GM12892 (cell line): ENCODE measurements at regions not wholly inside any gene's neighbourhood (a gene's known extent, or its start where the extent isn't known, plus 50 kb on each side); places are given as distances from the start of the nearest gene placed in this dataset.
"Not testable (repeated sequence)": the region's sequence is repeated elsewhere in the genome, so short reads cannot be mapped to it uniquely, and the experiment has no call there.

Source experiments
- DNase-seq: peaks from one replicate; pipeline ENCODE4 v3.0.0; 2011; ENCODE audit not compliant: insufficient read length
- FAIRE-seq: peaks from 2 replicates; lab custom pipeline; 2011; peaks lifted over from hg19 to GRCh38; lab: Jason Lieb, UNC
- POLR2A ChIP-seq: IDR thresholded peaks from 2 replicates; pipeline ENCODE4 v1.6.1; 2011; ENCODE audit warnings: low read depth, low read length, control low read depth
- POLR2AphosphoS5 ChIP-seq: IDR thresholded peaks from 2 replicates; pipeline ENCODE4 v1.6.1; 2011; ENCODE audit warnings: low read depth, low read length, control low read depth
- TAF1 ChIP-seq: IDR thresholded peaks from 2 replicates; pipeline ENCODE4 v1.6.1; 2011; ENCODE audit warnings: low read depth, mild to moderate bottlenecking, control low read depth, low read length, borderline replicate concordance

DNA sequence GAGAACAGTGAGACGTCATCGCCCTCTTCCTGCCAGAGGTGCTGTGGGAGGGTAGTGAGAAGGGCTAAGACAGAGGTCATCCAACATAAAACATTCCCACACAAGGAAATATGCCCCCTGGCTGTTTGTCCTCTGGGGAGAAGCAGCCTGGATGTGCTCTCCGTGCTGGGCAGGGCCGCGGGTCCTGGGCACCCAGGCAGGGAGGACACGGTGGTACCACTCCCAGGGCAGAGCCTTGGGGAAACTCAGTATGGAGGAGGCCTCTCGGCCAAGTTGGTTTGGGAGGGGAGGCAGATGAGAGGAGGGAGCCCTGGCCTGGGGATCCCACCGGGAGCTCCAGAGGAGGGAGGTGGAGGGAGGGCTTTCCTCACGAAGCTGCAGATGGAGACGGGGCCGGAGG, 129.4 kb downstream of the GLRX3 start:
- TF ChIP-seq TAF1 (no peak), POLR2AphosphoS5 (no peak), POLR2A (no peak)
- DNase-seq (no peak), FAIRE-seq (no peak)

DNA sequence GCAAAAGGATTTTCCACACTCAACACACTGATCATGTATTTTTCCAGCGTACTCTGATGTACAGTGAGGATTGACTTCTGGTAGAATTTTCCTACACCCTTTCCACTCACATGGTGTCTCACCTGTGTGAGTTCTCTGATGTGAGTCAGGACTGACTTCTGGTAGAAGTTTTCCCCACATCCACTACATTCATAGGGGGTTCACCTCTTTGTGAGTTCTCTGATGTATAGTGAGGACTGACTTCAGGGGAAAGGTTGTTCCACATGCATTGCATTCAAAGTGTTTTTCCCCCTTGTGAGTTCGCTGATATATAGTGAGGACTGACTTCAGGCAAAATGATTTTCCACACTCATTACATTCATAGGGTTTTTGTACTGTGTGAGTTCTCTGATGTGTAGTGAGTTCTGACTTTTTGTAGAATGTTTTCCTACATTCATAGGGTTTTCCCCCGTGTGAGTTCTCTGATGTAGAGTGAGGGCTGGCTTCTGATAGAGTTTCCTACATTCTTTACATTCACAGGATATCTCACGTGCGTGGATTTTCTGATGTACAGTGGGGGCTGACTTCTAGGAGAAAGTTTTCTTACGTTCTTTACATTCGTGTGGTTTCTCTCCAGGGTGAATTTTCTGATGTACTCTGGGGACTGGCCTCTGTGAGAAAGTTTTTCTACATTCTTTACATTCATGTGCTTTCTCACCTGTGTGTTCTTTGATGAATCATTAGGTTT, 146.5 kb downstream of the GLRX3 start:
- TF ChIP-seq POLR2A (no peak), POLR2AphosphoS5 (no peak), TAF1 (no peak)
- FAIRE-seq (no peak), DNase-seq (no peak)

DNA sequence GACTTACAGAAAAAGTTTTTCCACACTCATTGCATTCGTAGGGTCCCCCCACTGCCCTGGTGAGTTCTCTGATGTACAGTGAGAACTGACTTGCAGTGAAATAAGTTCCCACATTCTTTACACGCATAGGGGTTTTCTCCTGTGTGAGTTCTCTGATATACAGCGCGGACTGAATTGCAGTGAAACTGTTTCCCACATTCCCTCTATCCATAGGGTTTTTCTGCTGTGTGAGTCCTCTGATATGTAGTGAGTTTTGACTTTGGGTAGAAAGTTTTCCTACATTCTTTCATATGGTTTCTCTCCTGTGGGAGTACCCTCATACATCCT, 147.0 kb downstream of the GLRX3 start:
- TF ChIP-seq POLR2A (no peak), TAF1 (no peak), POLR2AphosphoS5 (no peak)
- no peak for FAIRE-seq
- DNase-seq, result no peak

DNA sequence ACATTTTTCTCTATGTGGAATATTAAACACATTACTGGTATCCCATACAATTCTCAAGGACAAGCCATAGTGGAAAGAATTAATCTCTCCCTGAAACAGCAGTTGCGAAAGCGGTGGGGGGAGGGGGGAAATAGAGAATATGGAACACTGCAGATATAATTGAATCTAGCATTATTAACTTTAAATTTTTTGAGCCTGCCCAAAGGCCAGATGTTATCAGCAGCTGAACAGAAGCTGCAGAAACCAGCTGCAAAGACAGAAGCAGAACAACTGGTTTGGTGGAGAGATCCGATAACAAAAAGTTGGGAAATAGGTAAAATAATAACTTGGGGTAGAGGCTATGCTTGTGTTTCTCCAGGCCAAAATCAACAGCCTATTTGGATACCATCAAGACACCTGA, 159.6 kb downstream of the GLRX3 start:
- not testable (repeated sequence) for FAIRE-seq, DNase-seq

DNA sequence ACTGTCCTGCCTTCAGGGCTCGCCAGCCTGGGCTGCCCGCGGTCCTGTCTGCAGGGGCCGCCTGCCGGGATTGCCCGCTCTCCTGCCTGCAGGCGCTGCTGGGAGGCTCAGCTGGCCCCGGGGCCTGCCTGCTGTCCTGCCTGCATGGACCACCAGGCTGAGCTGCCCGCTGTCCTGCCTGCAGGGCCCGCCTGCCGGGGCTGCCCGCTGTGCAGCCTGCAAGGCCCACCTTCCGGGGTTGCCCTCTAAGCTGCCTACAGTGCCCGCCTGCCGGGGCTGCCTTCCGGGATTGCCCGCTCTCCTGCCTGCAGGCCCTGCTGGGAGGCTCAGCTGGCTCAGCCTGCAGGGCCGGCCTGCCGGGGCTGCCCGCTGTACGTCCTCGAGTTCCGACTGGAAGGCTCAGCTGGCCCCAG, 164.4 kb downstream of the GLRX3 start:
- DNase-seq (no peak), FAIRE-seq (no peak)
- no peak for TF ChIP-seq POLR2AphosphoS5
- no peak for TF ChIP-seq TAF1
- no peak for TF ChIP-seq POLR2A

DNA sequence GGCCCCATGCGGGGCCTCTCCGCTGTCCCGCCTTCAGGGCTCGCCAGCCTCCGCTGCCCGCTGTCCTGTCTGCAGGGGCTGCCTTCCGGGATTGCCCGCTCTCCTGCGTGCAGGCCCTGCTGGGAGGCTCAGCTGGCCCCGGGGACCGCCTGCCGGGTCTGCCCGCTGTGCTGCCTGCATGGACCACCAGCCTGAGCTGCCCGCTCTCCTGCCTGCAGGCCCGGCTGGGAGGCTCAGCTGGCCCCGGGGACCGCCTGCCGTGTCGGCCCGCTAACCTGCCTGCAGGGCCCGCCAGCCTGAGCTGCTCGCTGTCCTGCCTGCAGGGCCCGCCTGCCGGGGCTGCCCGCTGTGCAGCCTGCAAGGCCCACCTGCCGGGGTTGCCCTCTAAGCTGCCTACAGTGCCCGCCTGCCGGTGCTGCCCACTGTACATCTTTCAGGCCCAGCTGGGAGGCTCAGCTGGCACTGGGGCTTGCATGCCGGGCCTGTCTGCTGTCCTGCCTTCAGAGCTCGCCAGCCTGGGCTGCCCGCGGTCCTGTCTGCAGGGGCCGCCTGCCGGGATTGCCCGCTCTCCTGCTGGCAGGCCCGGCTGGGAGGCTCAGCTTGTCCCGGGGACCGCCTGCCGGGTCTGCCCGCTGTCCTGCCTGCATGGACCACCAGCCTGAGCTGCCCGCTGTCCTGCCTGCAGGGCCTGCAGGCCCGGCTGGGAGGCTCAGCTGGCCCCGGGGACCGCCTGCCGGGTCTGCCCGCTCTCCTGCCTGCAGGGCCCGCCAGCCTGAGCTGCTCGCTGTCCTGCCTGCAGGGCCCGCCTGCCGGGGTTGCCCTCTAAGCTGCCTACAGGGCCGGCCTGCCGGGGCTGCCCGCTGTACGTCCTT, 165.1 kb downstream of the GLRX3 start:
- TF ChIP-seq POLR2AphosphoS5 (no peak), TAF1 (no peak), POLR2A (no peak)
- FAIRE-seq (no peak), DNase-seq (no peak)

DNA sequence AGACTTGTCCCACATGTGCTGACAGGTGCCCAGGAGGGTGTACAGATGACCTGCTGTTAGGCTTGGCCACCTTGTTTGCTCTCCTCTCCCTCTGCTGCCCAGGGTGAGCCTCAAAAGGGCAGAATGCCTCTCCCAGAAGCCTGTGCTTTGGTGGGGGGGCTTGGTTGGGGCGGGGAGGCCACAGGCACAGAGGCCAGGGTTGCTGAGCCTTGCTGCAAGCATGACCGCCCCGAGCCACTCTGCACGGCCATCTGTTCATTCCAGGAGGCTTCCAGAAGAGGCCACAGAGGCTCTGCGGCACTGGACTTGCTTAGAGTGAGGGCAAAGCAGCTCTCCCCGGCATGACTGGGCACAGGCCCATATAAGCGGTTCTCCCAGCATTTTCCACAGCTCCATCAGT, 190.8 kb downstream of the GLRX3 start:
- DNase-seq (no peak), FAIRE-seq (no peak)

DNA sequence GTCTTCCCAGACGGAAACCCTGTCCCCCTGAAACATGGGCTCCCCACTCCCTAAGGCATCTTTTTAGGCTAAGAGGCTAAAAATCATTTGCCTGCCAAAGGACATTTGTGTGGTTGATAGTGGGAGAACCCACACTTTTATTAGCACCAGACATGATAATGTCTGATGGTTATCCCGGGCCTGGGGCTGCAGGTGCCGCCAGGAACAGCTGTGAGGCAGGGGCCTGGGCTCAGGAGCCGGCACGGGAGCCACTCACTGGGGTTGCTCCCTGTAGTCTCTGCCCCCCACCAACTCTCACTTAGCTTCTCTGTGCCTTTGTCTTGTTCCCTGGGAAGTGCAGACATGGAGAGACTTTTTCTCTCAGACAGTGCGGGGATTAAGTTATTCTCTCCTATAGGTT, 193.6 kb downstream of the GLRX3 start:
- FAIRE-seq (no peak), DNase-seq (no peak)
- TF ChIP-seq TAF1 (no peak), POLR2A (no peak)

More for the DNA sequence above, 190.8 kb downstream of the GLRX3 start:
- TF ChIP-seq TAF1, result no peak
- no peak for TF ChIP-seq POLR2AphosphoS5
- no peak for TF ChIP-seq POLR2A

DNA sequence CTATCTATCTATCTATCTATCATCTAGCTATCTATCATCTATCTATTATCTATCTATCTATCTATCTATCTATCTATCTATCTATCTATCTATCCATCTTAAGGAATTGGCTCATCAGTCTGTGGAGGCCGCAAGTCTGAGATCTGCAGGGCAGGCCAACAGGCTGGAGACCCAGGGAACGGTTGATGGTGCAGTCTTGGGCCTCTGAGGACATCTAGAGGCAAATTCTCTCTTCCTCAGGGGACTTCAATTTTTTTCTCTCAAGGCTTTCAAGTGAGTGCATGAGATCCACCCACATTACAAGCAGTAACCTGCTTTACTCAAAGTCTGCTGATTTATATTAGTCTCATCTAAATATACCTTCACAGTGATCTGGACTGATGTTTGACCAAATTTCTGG, 197.0 kb downstream of the GLRX3 start:
- TF ChIP-seq POLR2A (no peak), POLR2AphosphoS5 (no peak), TAF1 (no peak)
- no peak for DNase-seq

DNA sequence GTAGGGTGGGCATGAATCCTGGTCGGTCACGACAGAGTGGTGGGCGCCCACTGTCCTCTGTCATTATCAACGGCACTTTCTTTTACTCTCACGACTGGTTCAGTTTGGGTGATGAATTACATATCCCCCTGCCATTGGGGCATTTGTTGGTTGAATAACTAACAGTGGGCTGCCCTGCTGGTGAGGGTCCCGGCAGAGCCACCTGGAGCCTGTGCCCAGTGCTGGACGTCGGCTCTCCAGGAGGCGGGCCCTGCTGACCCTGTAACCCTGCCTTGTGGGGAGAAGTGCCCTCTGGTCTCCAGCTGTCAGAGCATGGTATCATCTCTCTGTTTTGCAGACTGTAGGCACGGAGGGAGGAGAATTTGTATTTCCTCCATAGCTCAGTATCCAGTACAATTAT, 199.1 kb downstream of the GLRX3 start:
- FAIRE-seq, result no peak
- TF ChIP-seq TAF1 (no peak), POLR2A (no peak), POLR2AphosphoS5 (no peak)
- DNase-seq, result no peak

More for the DNA sequence above, 197.0 kb downstream of the GLRX3 start:
- no peak for FAIRE-seq

DNA sequence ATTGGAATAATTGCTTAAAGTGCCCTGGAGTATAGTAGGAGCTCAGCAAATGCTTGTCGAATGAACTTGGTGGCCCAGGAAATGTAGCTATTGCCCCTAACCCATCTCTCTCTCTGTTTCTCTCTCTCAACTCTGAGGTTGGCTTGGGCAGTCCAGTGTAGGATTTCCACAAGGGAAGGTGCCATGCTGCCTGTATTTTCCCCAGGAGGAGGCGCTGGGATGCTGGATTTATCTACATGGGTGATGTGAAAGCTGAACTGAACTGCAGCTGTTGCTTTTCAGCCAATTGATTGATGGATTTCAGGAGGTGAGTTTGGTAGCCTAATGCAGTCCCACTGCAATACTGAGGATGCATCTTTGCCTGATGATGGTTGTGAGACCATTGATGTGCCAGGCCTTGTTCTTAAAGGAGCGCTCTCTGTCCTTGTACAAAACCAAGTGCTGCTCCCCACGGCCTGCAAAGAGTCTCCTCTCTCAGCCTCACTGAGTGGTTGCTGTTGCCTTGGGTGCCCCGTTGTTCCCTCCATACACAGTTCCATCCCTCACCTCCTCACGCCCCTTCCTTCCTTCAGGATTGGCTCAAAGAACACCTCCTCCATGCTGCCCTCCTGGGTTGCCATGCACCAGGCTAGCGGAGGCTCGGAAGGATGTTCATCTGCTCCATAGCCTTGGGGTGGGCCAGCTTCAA, 200.6 kb downstream of the GLRX3 start:
- no peak for FAIRE-seq

More for the DNA sequence above, 200.6 kb downstream of the GLRX3 start:
- DNase-seq, result no peak
- TF ChIP-seq TAF1 (no peak), POLR2AphosphoS5 (no peak), POLR2A (no peak)
